ENCODE measurements at regions not wholly inside any gene's neighbourhood (a gene's known extent, or its start where the extent isn't known, plus 50 kb on each side); places are given as distances from the start of the nearest gene placed in this dataset.

GRCh38 chr7:53596230-53596629 lies 560.8 kb downstream of the POM121L12 start:
- H3K27me3 ChIP-seq (ENCODE audit: control insufficient read depth in 1 of 2, insufficient read depth in 1 of 2, low read length in 2 of 2): no peaks in the 10 kb centered on the region
- H3K9me3 ChIP-seq (ENCODE audit: control insufficient read depth, low read length): no peaks in the 10 kb centered on the region
- no peak overlapping the region for H3K4me3 ChIP-seq (ENCODE audit: insufficient read depth in 1 of 2, low read depth in 1 of 2, low read length in 2 of 2)
- H3K36me3 ChIP-seq (ENCODE audit: control insufficient read depth in 1 of 2, insufficient read depth in 2 of 2, low read depth in 1 of 2, low read length in 2 of 2): no peaks in the 10 kb centered on the region
- peak; percentile 73 for DNase-seq
- no peak overlapping the region for H4K91ac ChIP-seq (ENCODE audit: low read length)
- no peak overlapping the region for H3K4me2 ChIP-seq (ENCODE audit: low read length, poor library complexity, severe bottlenecking)
- no peaks in the 10 kb centered on the region for H3K79me1 ChIP-seq (replicated peaks; ENCODE audit: low read length, poor library complexity, severe bottlenecking)
- H3K4ac ChIP-seq (ENCODE audit: low read depth in 1 of 2, low read length in 2 of 2): no peak overlapping the region
- 33% methylated on average over 1 of the region's 1 CpG for WGBS
- peak overlapping the region; percentile 27 for H3K27ac ChIP-seq (ENCODE audit: low read length, poor library complexity, severe bottlenecking)
- no peak overlapping the region for H2BK12ac ChIP-seq (ENCODE audit: low read length in 2 of 2)
- peaks cover 4% of the 10 kb centered on the region for H3K4me1 ChIP-seq (ENCODE audit: control insufficient read depth, insufficient read depth, low read depth, low read length)
- no peak overlapping the region for H3K9ac ChIP-seq (ENCODE audit: low read length)
- no peak overlapping the region for H2AK5ac ChIP-seq (ENCODE audit: low read length, severe bottlenecking)
- no peak overlapping the region for H3K14ac ChIP-seq (ENCODE audit: low read length in 2 of 2)
- H2BK120ac ChIP-seq (ENCODE audit: low read depth, low read length): no peak overlapping the region
- H4K8ac ChIP-seq (ENCODE audit: low read length): no peak overlapping the region
- no peak overlapping the region for H3K23ac ChIP-seq (ENCODE audit: low read length in 2 of 2)
- no peak overlapping the region for H2BK5ac ChIP-seq (ENCODE audit: low read depth, low read length, poor library complexity, severe bottlenecking)
- H2BK15ac ChIP-seq (ENCODE audit: low read depth, poor library complexity, severe bottlenecking): no peak overlapping the region
- H2AFZ ChIP-seq (ENCODE audit: low read depth, low read length): no peak overlapping the region
- H3K18ac ChIP-seq (ENCODE audit: low read depth in 1 of 2, low read length in 2 of 2): no peak overlapping the region

GRCh38 chr7:53600296-53600695 lies 564.9 kb downstream of the POM121L12 start:
- H2BK15ac ChIP-seq (ENCODE audit: low read depth, poor library complexity, severe bottlenecking): no peak overlapping the region
- no peak overlapping the region for H4K8ac ChIP-seq (ENCODE audit: low read length)
- no peak overlapping the region for H2AFZ ChIP-seq (ENCODE audit: low read depth, low read length)
- H3K14ac ChIP-seq (ENCODE audit: low read length in 2 of 2): no peak overlapping the region
- peaks cover 15% of the 10 kb centered on the region for H3K4me1 ChIP-seq (ENCODE audit: control insufficient read depth, insufficient read depth, low read depth, low read length)
- H2BK12ac ChIP-seq (ENCODE audit: low read length in 2 of 2): no peak overlapping the region
- H3K36me3 ChIP-seq (ENCODE audit: control insufficient read depth in 1 of 2, insufficient read depth in 2 of 2, low read depth in 1 of 2, low read length in 2 of 2): no peaks in the 10 kb centered on the region
- H3K9me3 ChIP-seq (ENCODE audit: control insufficient read depth, low read length): no peaks in the 10 kb centered on the region
- H3K4ac ChIP-seq (ENCODE audit: low read depth in 1 of 2, low read length in 2 of 2): no peak overlapping the region
- no peak overlapping the region for H3K18ac ChIP-seq (ENCODE audit: low read depth in 1 of 2, low read length in 2 of 2)
- H4K91ac ChIP-seq (ENCODE audit: low read length): no peak overlapping the region
- no peak for DNase-seq
- no peaks in the 10 kb centered on the region for H3K27me3 ChIP-seq (ENCODE audit: control insufficient read depth in 1 of 2, insufficient read depth in 1 of 2, low read length in 2 of 2)
- H3K4me3 ChIP-seq (ENCODE audit: insufficient read depth in 1 of 2, low read depth in 1 of 2, low read length in 2 of 2): no peak overlapping the region
- H3K23ac ChIP-seq (ENCODE audit: low read length in 2 of 2): no peak overlapping the region
- H3K79me1 ChIP-seq (replicated peaks; ENCODE audit: low read length, poor library complexity, severe bottlenecking): no peaks in the 10 kb centered on the region
- H2BK5ac ChIP-seq (ENCODE audit: low read depth, low read length, poor library complexity, severe bottlenecking): no peak overlapping the region
- no peak overlapping the region for H2BK120ac ChIP-seq (ENCODE audit: low read depth, low read length)
- H3K27ac ChIP-seq (ENCODE audit: low read length, poor library complexity, severe bottlenecking): no peak overlapping the region
- 79% methylated on average over 4 of the region's 4 CpGs for WGBS
- H3K9ac ChIP-seq (ENCODE audit: low read length): no peak overlapping the region
- no peak overlapping the region for H3K4me2 ChIP-seq (ENCODE audit: low read length, poor library complexity, severe bottlenecking)
- peak overlapping the region; percentile 44 for H2AK5ac ChIP-seq (ENCODE audit: low read length, severe bottlenecking)

GRCh38 chr7:53602817-53603418 lies 567.5 kb downstream of the POM121L12 start:
- WGBS: 86% methylated on average over 6 of the region's 6 CpGs
- H4K8ac ChIP-seq (ENCODE audit: low read length): no peak overlapping the region

GRCh38 chr7:53603461-53603860 lies 568.0 kb downstream of the POM121L12 start:
- no peak overlapping the region for H4K8ac ChIP-seq (ENCODE audit: low read length)
- H3K4me1 ChIP-seq (ENCODE audit: control insufficient read depth, insufficient read depth, low read depth, low read length): peaks cover 13% of the 10 kb centered on the region
- no peak overlapping the region for H3K23ac ChIP-seq (ENCODE audit: low read length in 2 of 2)
- no peak overlapping the region for H3K4me3 ChIP-seq (ENCODE audit: insufficient read depth in 1 of 2, low read depth in 1 of 2, low read length in 2 of 2)
- no peak overlapping the region for H2BK12ac ChIP-seq (ENCODE audit: low read length in 2 of 2)
- no peak overlapping the region for H3K4ac ChIP-seq (ENCODE audit: low read depth in 1 of 2, low read length in 2 of 2)
- H3K4me2 ChIP-seq (ENCODE audit: low read length, poor library complexity, severe bottlenecking): no peak overlapping the region
- H3K9ac ChIP-seq (ENCODE audit: low read length): no peak overlapping the region
- H2AK5ac ChIP-seq (ENCODE audit: low read length, severe bottlenecking): peak overlapping the region; percentile 97
- WGBS: 89% methylated on average over 6 of the region's 6 CpGs
- peak overlapping the region; percentile 0 for H2BK5ac ChIP-seq (ENCODE audit: low read depth, low read length, poor library complexity, severe bottlenecking)
- H3K27me3 ChIP-seq (ENCODE audit: control insufficient read depth in 1 of 2, insufficient read depth in 1 of 2, low read length in 2 of 2): no peaks in the 10 kb centered on the region
- no peak overlapping the region for H4K91ac ChIP-seq (ENCODE audit: low read length)
- no peaks in the 10 kb centered on the region for H3K36me3 ChIP-seq (ENCODE audit: control insufficient read depth in 1 of 2, insufficient read depth in 2 of 2, low read depth in 1 of 2, low read length in 2 of 2)
- no peak for DNase-seq
- H3K79me1 ChIP-seq (replicated peaks; ENCODE audit: low read length, poor library complexity, severe bottlenecking): no peaks in the 10 kb centered on the region
- no peak overlapping the region for H2BK120ac ChIP-seq (ENCODE audit: low read depth, low read length)
- no peak overlapping the region for H3K14ac ChIP-seq (ENCODE audit: low read length in 2 of 2)
- H2AFZ ChIP-seq (ENCODE audit: low read depth, low read length): no peak overlapping the region
- H3K18ac ChIP-seq (ENCODE audit: low read depth in 1 of 2, low read length in 2 of 2): no peak overlapping the region
- no peak overlapping the region for H2BK15ac ChIP-seq (ENCODE audit: low read depth, poor library complexity, severe bottlenecking)
- no peaks in the 10 kb centered on the region for H3K9me3 ChIP-seq (ENCODE audit: control insufficient read depth, low read length)
- H3K27ac ChIP-seq (ENCODE audit: low read length, poor library complexity, severe bottlenecking): peak overlapping the region; percentile 89

More at GRCh38 chr7:53602817-53603418, 567.5 kb downstream of the POM121L12 start:
- no peak overlapping the region for H2BK12ac ChIP-seq (ENCODE audit: low read length in 2 of 2)
- H2BK120ac ChIP-seq (ENCODE audit: low read depth, low read length): no peak overlapping the region
- H3K9me3 ChIP-seq (ENCODE audit: control insufficient read depth, low read length): no peaks in the 10 kb centered on the region
- H3K4me2 ChIP-seq (ENCODE audit: low read length, poor library complexity, severe bottlenecking): no peak overlapping the region
- H3K9ac ChIP-seq (ENCODE audit: low read length): no peak overlapping the region
- no peak overlapping the region for H2AFZ ChIP-seq (ENCODE audit: low read depth, low read length)
- H3K27me3 ChIP-seq (ENCODE audit: control insufficient read depth in 1 of 2, insufficient read depth in 1 of 2, low read length in 2 of 2): no peaks in the 10 kb centered on the region
- H3K36me3 ChIP-seq (ENCODE audit: control insufficient read depth in 1 of 2, insufficient read depth in 2 of 2, low read depth in 1 of 2, low read length in 2 of 2): no peaks in the 10 kb centered on the region
- peaks cover 13% of the 10 kb centered on the region for H3K4me1 ChIP-seq (ENCODE audit: control insufficient read depth, insufficient read depth, low read depth, low read length)
- H3K27ac ChIP-seq (ENCODE audit: low read length, poor library complexity, severe bottlenecking): peak overlapping the region; percentile 42
- peak overlapping the region; percentile 97 for H2AK5ac ChIP-seq (ENCODE audit: low read length, severe bottlenecking)
- no peaks in the 10 kb centered on the region for H3K79me1 ChIP-seq (replicated peaks; ENCODE audit: low read length, poor library complexity, severe bottlenecking)
- no peak overlapping the region for H3K4ac ChIP-seq (ENCODE audit: low read depth in 1 of 2, low read length in 2 of 2)
- H3K23ac ChIP-seq (ENCODE audit: low read length in 2 of 2): no peak overlapping the region
- peak; percentile 6 for DNase-seq
- H2BK5ac ChIP-seq (ENCODE audit: low read depth, low read length, poor library complexity, severe bottlenecking): no peak overlapping the region
- no peak overlapping the region for H3K14ac ChIP-seq (ENCODE audit: low read length in 2 of 2)
- H3K18ac ChIP-seq (ENCODE audit: low read depth in 1 of 2, low read length in 2 of 2): no peak overlapping the region
- no peak overlapping the region for H4K91ac ChIP-seq (ENCODE audit: low read length)
- no peak overlapping the region for H3K4me3 ChIP-seq (ENCODE audit: insufficient read depth in 1 of 2, low read depth in 1 of 2, low read length in 2 of 2)
- H2BK15ac ChIP-seq (ENCODE audit: low read depth, poor library complexity, severe bottlenecking): no peak overlapping the region

All from mesenchymal stem cell (in vitro differentiated cells and primary cell).